SK-N-SH (cell line): ENCODE measurements at regions not wholly inside any gene's neighbourhood (a gene's known extent, or its start where the extent isn't known, plus 50 kb on each side); places are given as distances from the start of the nearest gene placed in this dataset.

Source experiments
- CTCF ChIA-PET: fragments of 300-600, 350-600 bp; formaldehyde crosslinking; extraction: SDS; loops from one replicate; lab custom pipeline; 2021; lab: Yijun Ruan, JAX
- POLR2A ChIA-PET: fragments of 350-600 bp; sonication (Branson Sonifier 250); formaldehyde crosslinking; extraction: SDS; loops from one replicate; lab custom pipeline; 2020; ENCODE audit warnings: antibody characterized with exemption, inconsistent platforms; lab: Yijun Ruan, JAX
- DNase-seq: peaks from one replicate; pipeline ENCODE4 v3.0.0; 2012
- H2AFZ ChIP-seq: fragments of 200-600 bp; sonication (generic); 2 replicates; pipeline ENCODE4 v1.8.1; 2016; ENCODE audit warnings: antibody characterized with exemption, mild to moderate bottlenecking, low read depth
- H3F3A ChIP-seq: fragments of 200-600 bp; sonication (generic); replicated peaks from 2 replicates; pipeline ENCODE3; 2016; ENCODE audit warnings: antibody characterized with exemption, mild to moderate bottlenecking; ENCODE audit not compliant: insufficient read depth
- H3K27ac ChIP-seq, 2 experiments: fragments of 200-500 bp in 1 of 2; fragments of 200-600 bp in 1 of 2; sonication (Bioruptor generic) in 1 of 2; sonication (generic), shearing (Covaris generic) in 1 of 2; 2 replicates each; pipeline versions ENCODE4 v1.5.1 to v1.6.1; 2014 to 2016; ENCODE audit warnings: low read depth in 2 of 2, inconsistent platforms in 1 of 2, low read length in 1 of 2, mild to moderate bottlenecking in 1 of 2, mixed read lengths in 1 of 2
- H3K27me3 ChIP-seq: fragments of 200-600 bp; sonication (generic), shearing (Covaris generic); 2 replicates; pipeline ENCODE4 v1.6.1; 2016; ENCODE audit warnings: mixed run types; ENCODE audit not compliant: insufficient read depth
- H3K36me3 ChIP-seq, 2 experiments: fragments of 200-500 bp in 1 of 2; fragments of 200-600 bp in 1 of 2; sonication (Bioruptor generic) in 1 of 2; sonication (generic) in 1 of 2; replicated peaks in 1 of 2; 2 replicates each; pipeline versions ENCODE3 to v1.5.1; 2014 to 2016; ENCODE audit warnings: low read length in 1 of 2, mild to moderate bottlenecking in 1 of 2; ENCODE audit not compliant: insufficient read depth in 2 of 2, control insufficient read depth in 1 of 2
- H3K4me1 ChIP-seq, 2 experiments: fragments of 200-500 bp in 1 of 2; fragments of 200-600 bp in 1 of 2; sonication (Bioruptor generic) in 1 of 2; sonication (generic), shearing (Covaris generic) in 1 of 2; 2 replicates each; pipeline versions ENCODE4 v1.5.1 to v1.6.1; 2014 to 2016; ENCODE audit warnings: low read depth in 1 of 2, low read length in 1 of 2, mixed run types in 1 of 2; ENCODE audit not compliant: insufficient read depth in 2 of 2, control insufficient read depth in 1 of 2
- H3K4me2 ChIP-seq: fragments of 200-600 bp; sonication (generic), shearing (Covaris generic); 2 replicates; pipeline ENCODE4 v1.6.1; 2017; ENCODE audit warnings: mixed run types
- H3K4me3 ChIP-seq, 2 experiments: fragments of 200-500 bp in 1 of 2; fragments of 200-600 bp in 1 of 2; sonication (Bioruptor generic) in 1 of 2; sonication (generic), shearing (Covaris generic) in 1 of 2; 2 replicates each; pipeline versions ENCODE4 v1.5.1 to v1.8.1; 2014 to 2016; ENCODE audit warnings: low read depth in 2 of 2, inconsistent platforms in 1 of 2, low read length in 1 of 2, mild to moderate bottlenecking in 1 of 2, mixed read lengths in 1 of 2, moderate library complexity in 1 of 2
- H3K79me2 ChIP-seq: fragments of 200-600 bp; sonication (generic); 2 replicates; pipeline ENCODE4 v1.8.1; 2017; ENCODE audit warnings: mild to moderate bottlenecking; ENCODE audit not compliant: insufficient read depth
- H3K9ac ChIP-seq: fragments of 200-600 bp; sonication (generic); 2 replicates; pipeline ENCODE4 v1.6.1; 2017; ENCODE audit warnings: mixed run types
- H3K9me2 ChIP-seq: fragments of 200-600 bp; sonication (generic); 2 replicates; pipeline ENCODE4 v1.6.1; 2017; ENCODE audit warnings: mixed run types
- H3K9me3 ChIP-seq: fragments of 200-600 bp; sonication (generic); 2 replicates; pipeline ENCODE4 v1.6.1; 2017; ENCODE audit warnings: mixed run types, mild to moderate bottlenecking, moderate library complexity
- H4K20me1 ChIP-seq: fragments of 200-600 bp; sonication (generic); 2 replicates; pipeline ENCODE4 v1.6.1; 2017; ENCODE audit warnings: mild to moderate bottlenecking, mixed run types; ENCODE audit not compliant: insufficient read depth
- ELF1 ChIP-seq: IDR thresholded peaks from 2 replicates; pipeline ENCODE4 v1.4.0; 2012
- EP300 ChIP-seq, 2 experiments: IDR thresholded peaks; 2 replicates each; pipeline versions ENCODE4 v1.4.0 to v1.6.1; 2012; ENCODE audit warnings: borderline replicate concordance in 1 of 2, low read depth in 1 of 2, low read length in 1 of 2
- FOSL2 ChIP-seq: IDR thresholded peaks from 2 replicates; pipeline ENCODE4 v1.4.0; 2012; ENCODE audit warnings: low read depth, mild to moderate bottlenecking, moderate library complexity, borderline replicate concordance
- FOXM1 ChIP-seq: IDR thresholded peaks from 2 replicates; pipeline ENCODE4 v1.4.0; 2012; ENCODE audit warnings: low read depth, mild to moderate bottlenecking
- JUND ChIP-seq: IDR thresholded peaks from 2 replicates; pipeline ENCODE4 v1.4.0; 2012
- MEF2A ChIP-seq: IDR thresholded peaks from 2 replicates; pipeline ENCODE4 v1.4.0; 2012; ENCODE audit warnings: low read depth, borderline replicate concordance
- MXI1 ChIP-seq: IDR thresholded peaks from 2 replicates; pipeline ENCODE4 v1.6.1; 2012; ENCODE audit warnings: mild to moderate bottlenecking, low read depth, low read length, improper control_type of control experiment
- NFIC ChIP-seq: IDR thresholded peaks from 2 replicates; pipeline ENCODE4 v1.4.0; 2012; ENCODE audit warnings: borderline replicate concordance
- NRF1 ChIP-seq: IDR thresholded peaks from 2 replicates; pipeline ENCODE4 v1.6.1; 2012; ENCODE audit warnings: low read depth, mild to moderate bottlenecking, low read length
- PBX3 ChIP-seq: IDR thresholded peaks from 2 replicates; pipeline ENCODE4; 2012
- POLR2AphosphoS5 ChIP-seq: IDR thresholded peaks from 2 replicates; pipeline ENCODE4 v1.6.1; 2012; ENCODE audit warnings: low read depth, low read length
- RCOR1 ChIP-seq: fragments of 150-350 bp; IDR thresholded peaks from 2 replicates; pipeline ENCODE4 v1.6.1; 2017; ENCODE audit warnings: antibody characterized with exemption, low read length
- REST ChIP-seq: IDR thresholded peaks from 2 replicates; pipeline ENCODE4 v1.6.1; 2012; ENCODE audit warnings: mild to moderate bottlenecking, low read depth, low read length, moderate library complexity
- RFX5 ChIP-seq: IDR thresholded peaks from 2 replicates; pipeline ENCODE4 v1.6.1; 2012; ENCODE audit warnings: mild to moderate bottlenecking, improper control_type of control experiment, low read length
- SIN3A ChIP-seq: IDR thresholded peaks from 2 replicates; pipeline ENCODE4 v1.6.1; 2012; ENCODE audit warnings: low read depth, mild to moderate bottlenecking, low read length, moderate library complexity, borderline replicate concordance
- WGBS: methylation state at CpG from one replicate; pipeline ENCODE4 v1.1.6; 2017; ENCODE audit warnings: low lambda C conversion rate; 5-methylcytosine and 5-hydroxymethylcytosine counted together

- Histone ChIP-seq H3K27me3 (no peaks in the 10 kb centered on the region), H3K27ac (no peak overlapping the region), H3K36me3 (no peaks in the 10 kb centered on the region), H3K9me2 (no peaks in the 10 kb centered on the region), H3K79me2 (no peaks in the 10 kb centered on the region), H3K4me2 (no peak overlapping the region), H4K20me1 (no peaks in the 10 kb centered on the region), H3K9ac (no peak overlapping the region), H3K9me3 (no peaks in the 10 kb centered on the region), H3K4me1 (no peaks in the 10 kb centered on the region), H2AFZ (no peak overlapping the region), H3F3A (no peaks in the 10 kb centered on the region), H3K4me3 (no peak overlapping the region)
- CTCF ChIA-PET, result no interaction called here
- POLR2A ChIA-PET, result no interaction called here
- TF ChIP-seq PBX3 (no peak), RFX5 (no peak), MXI1 (no peak), NRF1 (no peak)
- 87% methylated on average over 2 of the region's 2 CpGs for WGBS
- DNase-seq, result no peak
Measured at GRCh38 chr3:104402902-104403301, 963.8 kb upstream of the ALCAM start.

- Histone ChIP-seq H3K79me2 (no peaks in the 10 kb centered on the region), H3K4me1 (no peaks in the 10 kb centered on the region; a peak in 1 of 4 replicates), H4K20me1 (no peaks in the 10 kb centered on the region), H3K9me2 (no peaks in the 10 kb centered on the region), H3K27me3 (no peaks in the 10 kb centered on the region), H3K4me3 (no peak overlapping the region), H3F3A (no peaks in the 10 kb centered on the region), H3K9ac (no peak overlapping the region), H3K27ac (no peak overlapping the region), H3K9me3 (no peaks in the 10 kb centered on the region), H2AFZ (no peak overlapping the region), H3K4me2 (no peak overlapping the region), H3K36me3 (no peaks in the 10 kb centered on the region)
- ChIA-PET POLR2A (no interaction called here), CTCF (no interaction called here)
- TF ChIP-seq FOXM1, result no peak
- no peak for TF ChIP-seq NFIC
- no peak for TF ChIP-seq ELF1
- no peak for TF ChIP-seq RFX5
- TF ChIP-seq SIN3A, result no peak
- no peak for TF ChIP-seq FOSL2
- TF ChIP-seq EP300 (IDR thresholded peaks at IDR 0.05; ENCODE audit: borderline replicate concordance in 1 of 2, low read depth in 1 of 2, low read length in 1 of 2), result no peak
- no peak for TF ChIP-seq JUND
- TF ChIP-seq REST, result no peak
- TF ChIP-seq POLR2AphosphoS5, result no peak
- no peak for TF ChIP-seq MEF2A
- no peak for TF ChIP-seq RCOR1
- no peak for DNase-seq
- 65% methylated on average over 4 of the region's 4 CpGs for WGBS
Measured at GRCh38 chr3:104411757-104412156, 955.0 kb upstream of the ALCAM start.
